ENCODE measurements at regions not wholly inside any gene's neighbourhood (a gene's known extent, or its start where the extent isn't known, plus 50 kb on each side); places are given as distances from the start of the nearest gene placed in this dataset.

DNA sequence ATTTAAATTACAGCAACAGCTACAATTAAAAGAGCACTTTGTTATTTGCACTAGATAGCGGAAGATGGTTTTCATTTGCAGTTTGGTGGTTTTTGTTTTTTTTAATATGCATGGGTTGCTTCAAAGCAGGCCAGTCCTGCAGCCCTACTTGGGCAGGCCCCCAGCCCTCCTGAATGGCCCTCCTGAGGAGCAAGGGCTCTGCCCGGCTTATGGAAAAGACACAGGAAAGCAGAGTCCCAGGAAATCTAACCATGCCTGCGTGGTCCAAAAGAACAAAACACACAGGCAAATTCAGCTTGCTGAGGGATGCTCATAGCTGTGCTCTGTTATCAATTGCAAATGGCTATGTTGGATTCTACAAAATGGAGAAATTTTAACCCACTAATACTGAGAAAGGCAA, 371.1 kb upstream of the ARID1B start:
- TF ChIP-seq EZH2phosphoT487 (IDR thresholded peaks at IDR 0.05; ENCODE audit: insufficient read depth, low read depth): no peak
- TF ChIP-seq EZH2 (IDR thresholded peaks at IDR 0.05; ENCODE audit: insufficient read depth, poor library complexity, severe bottlenecking): no peak

All from GM23248 (cell line).